Astrocyte (in vitro differentiated cells and primary cell): ENCODE measurements at regions not wholly inside any gene's neighbourhood (a gene's known extent, or its start where the extent isn't known, plus 50 kb on each side); places are given as distances from the start of the nearest gene placed in this dataset.

Experiments
- DNase-seq: peaks from one replicate; pipeline ENCODE4 v3.0.0-alpha.2; 2010; ENCODE audit warnings: low read depth
- FAIRE-seq: peaks from 2 replicates; lab custom pipeline; 2011; peaks lifted over from hg19 to GRCh38; lab: Jason Lieb, UNC
- H2AFZ ChIP-seq: 2 replicates; pipeline ENCODE4 v1.6.0; 2012; ENCODE audit warnings: low read depth, low read length, inconsistent platforms
- H3K27ac ChIP-seq: 2 replicates; pipeline ENCODE4 v1.5.1; 2011; ENCODE audit warnings: low read depth, low read length, inconsistent platforms
- H3K27me3 ChIP-seq: 2 replicates; pipeline ENCODE4 v1.6.0; 2011; ENCODE audit warnings: low read length, inconsistent platforms; ENCODE audit not compliant: insufficient read depth
- H3K36me3 ChIP-seq: 2 replicates; pipeline ENCODE4 v1.5.1; 2011; ENCODE audit warnings: low read length, inconsistent platforms; ENCODE audit not compliant: insufficient read depth
- H3K4me1 ChIP-seq: 2 replicates; pipeline ENCODE4 v1.5.1; 2011; ENCODE audit warnings: low read length, inconsistent platforms; ENCODE audit not compliant: insufficient read depth
- H3K4me2 ChIP-seq: 2 replicates; pipeline ENCODE4 v1.6.0; 2012; ENCODE audit warnings: low read length, inconsistent platforms
- H3K4me3 ChIP-seq: 2 replicates; pipeline ENCODE4 v1.5.1; 2011; ENCODE audit warnings: low read depth, mild to moderate bottlenecking, low read length, inconsistent platforms; ENCODE audit not compliant: insufficient read depth
- H3K79me2 ChIP-seq: 2 replicates; pipeline ENCODE4 v1.6.0; 2012; ENCODE audit warnings: mild to moderate bottlenecking, low read length, inconsistent platforms; ENCODE audit not compliant: insufficient read depth
- H3K9ac ChIP-seq: 2 replicates; pipeline ENCODE4 v1.6.0; 2012; ENCODE audit warnings: mild to moderate bottlenecking, low read length, inconsistent platforms
- H3K9me3 ChIP-seq: 2 replicates; pipeline ENCODE4 v1.5.1; 2012; ENCODE audit warnings: low read depth, mild to moderate bottlenecking, low read length, inconsistent platforms; ENCODE audit not compliant: insufficient read depth
- H4K20me1 ChIP-seq: 2 replicates; pipeline ENCODE4 v1.6.0; 2012; ENCODE audit warnings: low read length, inconsistent platforms; ENCODE audit not compliant: insufficient read depth
- H3K27ac Mint-ChIP-seq: one replicate; pipeline ENCODE4 v1.8.0; 2021; ENCODE audit warnings: mild to moderate bottlenecking, mixed read lengths; ENCODE audit not compliant: unreplicated experiment
- H3K27me3 Mint-ChIP-seq: one replicate; pipeline ENCODE4 v1.8.0; 2021; ENCODE audit warnings: low read depth, mixed read lengths; ENCODE audit not compliant: unreplicated experiment
- H3K36me3 Mint-ChIP-seq: one replicate; pipeline ENCODE4 v1.8.0; 2021; ENCODE audit warnings: low read depth, mixed read lengths; ENCODE audit not compliant: unreplicated experiment
- H3K4me1 Mint-ChIP-seq: one replicate; pipeline ENCODE4 v1.8.0; 2021; ENCODE audit warnings: low read depth, mixed read lengths; ENCODE audit not compliant: unreplicated experiment
- H3K4me3 Mint-ChIP-seq: one replicate; pipeline ENCODE4 v1.8.0; 2021; ENCODE audit warnings: mild to moderate bottlenecking, moderate library complexity, mixed read lengths; ENCODE audit not compliant: unreplicated experiment
- H3K9me3 Mint-ChIP-seq: one replicate; pipeline ENCODE4 v1.8.0; 2021; ENCODE audit warnings: mild to moderate bottlenecking, mixed read lengths; ENCODE audit not compliant: unreplicated experiment
- EZH2 ChIP-seq: IDR thresholded peaks from 2 replicates; pipeline ENCODE4 v1.6.1; 2012; ENCODE audit warnings: mild to moderate bottlenecking, low read length, inconsistent platforms; ENCODE audit not compliant: insufficient read depth
- TF ChIP-seq, protein P1 (sequence below): IDR thresholded peaks from 2 replicates; pipeline ENCODE4 v1.5.1; 2011; ENCODE audit warnings: low read depth, mild to moderate bottlenecking, inconsistent platforms, low read length, moderate library complexity; ENCODE audit not compliant: insufficient read depth

DNA sequence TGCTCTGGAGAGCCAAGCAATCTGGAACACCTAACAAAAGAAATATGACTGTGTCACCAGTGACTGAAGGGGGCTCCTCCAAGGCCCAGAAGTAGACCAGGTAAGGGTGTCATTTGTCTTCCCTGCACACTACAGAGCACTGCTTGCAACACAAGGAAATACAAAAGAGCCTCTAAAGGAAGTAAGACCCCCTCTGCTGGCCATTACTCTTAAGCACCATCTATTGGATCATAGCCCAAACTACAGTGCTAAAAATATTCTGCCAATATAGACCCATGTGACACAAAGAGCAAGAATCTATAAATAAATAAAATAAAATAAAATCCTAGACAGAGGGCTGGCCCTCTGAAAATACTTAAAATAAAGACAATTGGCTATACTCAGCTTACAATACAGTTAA is 528.7 kb downstream of the TMA16 start:
- Histone ChIP-seq H3K27ac (no peak overlapping the region), H3K4me3 (no peak overlapping the region), H3K9me3 (no peaks in the 10 kb centered on the region), H4K20me1 (no peaks in the 10 kb centered on the region), H3K36me3 (no peaks in the 10 kb centered on the region), H2AFZ (no peak overlapping the region), H3K4me2 (no peak overlapping the region), H3K4me1 (no peaks in the 10 kb centered on the region), H3K79me2 (no peaks in the 10 kb centered on the region), H3K9ac (no peak overlapping the region), H3K27me3 (no peaks in the 10 kb centered on the region)
- Mint-ChIP-seq H3K4me3 (no peak overlapping the region), H3K9me3 (peaks cover 13% of the 10 kb centered on the region), H3K36me3 (no peaks in the 10 kb centered on the region), H3K27ac (no peak overlapping the region), H3K4me1 (no peaks in the 10 kb centered on the region), H3K27me3 (no peaks in the 10 kb centered on the region)
- DNase-seq = no peak
- FAIRE-seq = no peak
- TF ChIP-seq, protein P1, sequence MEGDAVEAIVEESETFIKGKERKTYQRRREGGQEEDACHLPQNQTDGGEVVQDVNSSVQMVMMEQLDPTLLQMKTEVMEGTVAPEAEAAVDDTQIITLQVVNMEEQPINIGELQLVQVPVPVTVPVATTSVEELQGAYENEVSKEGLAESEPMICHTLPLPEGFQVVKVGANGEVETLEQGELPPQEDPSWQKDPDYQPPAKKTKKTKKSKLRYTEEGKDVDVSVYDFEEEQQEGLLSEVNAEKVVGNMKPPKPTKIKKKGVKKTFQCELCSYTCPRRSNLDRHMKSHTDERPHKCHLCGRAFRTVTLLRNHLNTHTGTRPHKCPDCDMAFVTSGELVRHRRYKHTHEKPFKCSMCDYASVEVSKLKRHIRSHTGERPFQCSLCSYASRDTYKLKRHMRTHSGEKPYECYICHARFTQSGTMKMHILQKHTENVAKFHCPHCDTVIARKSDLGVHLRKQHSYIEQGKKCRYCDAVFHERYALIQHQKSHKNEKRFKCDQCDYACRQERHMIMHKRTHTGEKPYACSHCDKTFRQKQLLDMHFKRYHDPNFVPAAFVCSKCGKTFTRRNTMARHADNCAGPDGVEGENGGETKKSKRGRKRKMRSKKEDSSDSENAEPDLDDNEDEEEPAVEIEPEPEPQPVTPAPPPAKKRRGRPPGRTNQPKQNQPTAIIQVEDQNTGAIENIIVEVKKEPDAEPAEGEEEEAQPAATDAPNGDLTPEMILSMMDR = no peak
- no peak for TF ChIP-seq EZH2

DNA sequence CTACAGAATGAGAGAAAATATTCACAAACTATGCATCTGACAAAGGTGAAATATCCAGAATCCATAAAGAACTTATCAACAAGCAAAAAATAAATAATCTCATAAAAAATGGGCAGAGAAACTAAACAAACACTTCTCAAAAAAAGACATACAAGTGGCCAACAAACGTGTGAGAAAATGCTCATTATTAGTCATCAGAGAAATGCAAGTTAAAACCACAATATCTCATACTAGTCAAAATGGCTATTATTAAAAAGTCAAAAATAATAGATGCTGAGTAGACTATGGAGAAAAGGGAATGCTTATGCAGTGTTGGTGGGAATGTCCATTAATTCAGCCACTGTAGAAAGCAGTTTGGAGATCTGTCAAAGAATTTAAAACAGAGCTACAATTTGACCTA is 533.3 kb downstream of the TMA16 start:
- Histone ChIP-seq H3K9ac (no peak overlapping the region), H3K4me1 (no peaks in the 10 kb centered on the region), H3K27ac (no peak overlapping the region), H3K9me3 (no peaks in the 10 kb centered on the region), H3K79me2 (no peaks in the 10 kb centered on the region), H3K27me3 (no peaks in the 10 kb centered on the region), H3K4me3 (no peak overlapping the region), H3K36me3 (no peaks in the 10 kb centered on the region), H3K4me2 (no peak overlapping the region), H4K20me1 (no peaks in the 10 kb centered on the region), H2AFZ (no peak overlapping the region)
- TF ChIP-seq EZH2 = no peak
- TF ChIP-seq, protein P1 = no peak
- DNase-seq = no peak
- Mint-ChIP-seq H3K36me3 (no peaks in the 10 kb centered on the region), H3K27me3 (no peaks in the 10 kb centered on the region), H3K27ac (no peak overlapping the region), H3K4me1 (no peaks in the 10 kb centered on the region), H3K9me3 (peaks cover 17% of the 10 kb centered on the region), H3K4me3 (no peak overlapping the region)
- FAIRE-seq = no peak

DNA sequence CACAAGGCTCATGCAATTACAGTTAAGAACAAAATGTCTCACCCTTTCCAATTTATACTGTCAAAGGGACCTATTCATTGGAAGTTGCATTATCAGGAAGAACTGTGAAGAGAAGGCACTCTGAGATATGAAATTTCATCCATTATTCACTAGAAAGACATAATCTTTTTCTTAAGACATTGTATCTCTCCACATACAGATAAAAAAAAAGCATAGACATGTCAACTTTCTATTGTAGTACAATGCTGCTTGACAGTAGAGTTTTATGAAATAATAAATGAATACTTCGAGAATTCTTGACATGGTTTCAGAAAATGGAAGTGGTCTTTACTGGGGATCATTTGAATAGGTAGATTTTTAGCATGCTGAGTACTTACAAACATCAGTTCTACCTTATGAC is 545.0 kb downstream of the TMA16 start:
- Mint-ChIP-seq H3K4me3 (no peak overlapping the region), H3K27ac (no peak overlapping the region), H3K36me3 (peaks cover 3% of the 10 kb centered on the region), H3K9me3 (peaks cover 20% of the 10 kb centered on the region), H3K4me1 (no peaks in the 10 kb centered on the region), H3K27me3 (no peaks in the 10 kb centered on the region)
- Histone ChIP-seq H3K27me3 (no peaks in the 10 kb centered on the region), H3K4me2 (no peak overlapping the region), H3K27ac (no peak overlapping the region), H3K9me3 (peaks cover 11% of the 10 kb centered on the region), H3K36me3 (no peaks in the 10 kb centered on the region), H3K79me2 (no peaks in the 10 kb centered on the region), H3K4me1 (no peaks in the 10 kb centered on the region), H3K9ac (no peak overlapping the region), H4K20me1 (no peaks in the 10 kb centered on the region), H2AFZ (no peak overlapping the region), H3K4me3 (no peak overlapping the region)
- TF ChIP-seq, protein P1 = no peak
- TF ChIP-seq EZH2 = no peak
- no peak for FAIRE-seq
- no peak for DNase-seq
